H9 (cell line): ENCODE measurements at regions not wholly inside any gene's neighbourhood (a gene's known extent, or its start where the extent isn't known, plus 50 kb on each side); places are given as distances from the start of the nearest gene placed in this dataset.

Experiments used
- DNase-seq: peaks from one replicate; pipeline ENCODE4 v3.0.0-alpha.2; 2017
- H2AFZ ChIP-seq: one replicate; pipeline ENCODE4 v1.6.1; 2013; ENCODE audit warnings: mild to moderate bottlenecking, low read length, control low read depth, moderate library complexity
- H2AK5ac ChIP-seq: 2 replicates; pipeline ENCODE4 v1.6.1; 2013; ENCODE audit warnings: low read length, control low read depth, mixed read lengths; ENCODE audit not compliant: insufficient read length
- H2BK120ac ChIP-seq: one replicate; pipeline ENCODE4 v1.6.1; 2013; ENCODE audit warnings: low read depth, mild to moderate bottlenecking, low read length, control low read depth, inconsistent platforms; ENCODE audit not compliant: poor library complexity, severe bottlenecking
- H2BK12ac ChIP-seq: 2 replicates; pipeline ENCODE4 v1.6.1; 2013; ENCODE audit warnings: low read length, control low read depth, mixed read lengths, low read depth; ENCODE audit not compliant: insufficient read length
- H2BK15ac ChIP-seq: 2 replicates; pipeline ENCODE4 v1.6.1; 2013; ENCODE audit warnings: low read depth, low read length, control low read depth
- H2BK20ac ChIP-seq: one replicate; pipeline ENCODE4 v1.6.1; 2013; ENCODE audit warnings: low read depth, mild to moderate bottlenecking, low read length, control low read depth, inconsistent platforms; ENCODE audit not compliant: poor library complexity, severe bottlenecking
- H2BK5ac ChIP-seq: 2 replicates; pipeline ENCODE4 v1.6.1; 2013; ENCODE audit warnings: low read length, control low read depth, mixed read lengths; ENCODE audit not compliant: insufficient read length
- H3K14ac ChIP-seq: 2 replicates; pipeline ENCODE4 v1.6.1; 2013; ENCODE audit warnings: low read length, control low read depth; ENCODE audit not compliant: insufficient read depth
- H3K18ac ChIP-seq: 2 replicates; pipeline ENCODE4 v1.6.1; 2013; ENCODE audit warnings: low read depth, mild to moderate bottlenecking, mixed read lengths, low read length, control low read depth; ENCODE audit not compliant: insufficient read length
- H3K23ac ChIP-seq: 2 replicates; pipeline ENCODE4 v1.6.1; 2013; ENCODE audit warnings: low read length, control low read depth, mixed read lengths, low read depth; ENCODE audit not compliant: insufficient read length
- H3K23me2 ChIP-seq: 2 replicates; pipeline ENCODE4 v1.6.1; 2013; ENCODE audit warnings: low read depth, mild to moderate bottlenecking, mixed read lengths, low read length, control low read depth; ENCODE audit not compliant: insufficient read length, poor library complexity, severe bottlenecking
- H3K27ac ChIP-seq: 2 replicates; pipeline ENCODE4 v1.5.1; 2013; ENCODE audit warnings: low read length, control low read depth, mixed read lengths, low read depth; ENCODE audit not compliant: insufficient read length
- H3K27me3 ChIP-seq: 2 replicates; pipeline ENCODE4 v1.6.1; 2013; ENCODE audit warnings: low read length, control low read depth, inconsistent platforms; ENCODE audit not compliant: insufficient read depth
- H3K4ac ChIP-seq: 2 replicates; pipeline ENCODE4 v1.6.1; 2013; ENCODE audit warnings: low read depth, mild to moderate bottlenecking, control low read depth, inconsistent platforms, low read length, moderate library complexity
- H3K4me1 ChIP-seq: 2 replicates; pipeline ENCODE4 v1.6.1; 2013; ENCODE audit warnings: low read length, control low read depth, inconsistent platforms; ENCODE audit not compliant: insufficient read depth
- H3K4me2 ChIP-seq: 2 replicates; pipeline ENCODE4 v1.6.1; 2013; ENCODE audit warnings: low read length, control low read depth, mixed read lengths; ENCODE audit not compliant: insufficient read length, insufficient read depth
- H3K56ac ChIP-seq: 2 replicates; pipeline ENCODE4 v1.6.1; 2013; ENCODE audit warnings: low read depth, mild to moderate bottlenecking, mixed read lengths, low read length, control low read depth; ENCODE audit not compliant: insufficient read length
- H3K79me1 ChIP-seq: 2 replicates; pipeline ENCODE4 v1.6.1; 2013; ENCODE audit warnings: low read depth, mild to moderate bottlenecking, moderate library complexity, low read length, control low read depth, inconsistent platforms; ENCODE audit not compliant: insufficient read depth, poor library complexity, severe bottlenecking
- H3K79me2 ChIP-seq: 2 replicates; pipeline ENCODE4 v1.6.1; 2013; ENCODE audit warnings: low read length, control low read depth, inconsistent platforms; ENCODE audit not compliant: insufficient read depth
- H3K9ac ChIP-seq: 2 replicates; pipeline ENCODE4 v1.6.1; 2013; ENCODE audit warnings: low read length, control low read depth, mixed read lengths; ENCODE audit not compliant: insufficient read length; ENCODE audit errors: extremely low read depth
- H3K9me3 ChIP-seq: one replicate; pipeline ENCODE4 v1.6.1; 2013; ENCODE audit warnings: low read depth, low read length, inconsistent platforms; ENCODE audit not compliant: control insufficient read depth
- H3T11ph ChIP-seq: one replicate; pipeline ENCODE4 v1.6.1; 2013; ENCODE audit warnings: mild to moderate bottlenecking, low read length, control low read depth, inconsistent platforms
- H4K20me1 ChIP-seq: one replicate; pipeline ENCODE4 v1.6.1; 2013; ENCODE audit not compliant: control insufficient read depth, insufficient read length, insufficient read depth
- H4K5ac ChIP-seq: 2 replicates; pipeline ENCODE4 v1.6.1; 2013; ENCODE audit warnings: low read depth, mild to moderate bottlenecking, mixed read lengths, low read length, control low read depth; ENCODE audit not compliant: insufficient read length
- H4K8ac ChIP-seq: replicated peaks from 2 replicates; pipeline ENCODE4 v1.6.1; 2013; ENCODE audit warnings: low read length, control low read depth, mixed read lengths, low read depth; ENCODE audit not compliant: insufficient read length
- H4K91ac ChIP-seq: 2 replicates; pipeline ENCODE4 v1.6.1; 2013; ENCODE audit warnings: low read depth, mild to moderate bottlenecking, moderate library complexity, mixed read lengths, low read length, control low read depth; ENCODE audit not compliant: insufficient read length
- H3K27ac Mint-ChIP-seq, 3 experiments: 2 replicates in 2 of 3; 3 replicates in 1 of 3; pipeline ENCODE4 v1.8.0; 2020 to 2021; ENCODE audit warnings: mixed read lengths in 3 of 3, mild to moderate bottlenecking in 1 of 3, moderate library complexity in 1 of 3
- H3K27me3 Mint-ChIP-seq: 2 replicates; pipeline ENCODE4 v1.8.0; 2021; ENCODE audit warnings: low read depth, mild to moderate bottlenecking, moderate library complexity, mixed read lengths
- H3K36me3 Mint-ChIP-seq, 3 experiments: 2 replicates in 2 of 3; 3 replicates in 1 of 3; pipeline ENCODE4 v1.8.0; 2020 to 2021; ENCODE audit warnings: low read depth in 3 of 3, mixed read lengths in 3 of 3; ENCODE audit not compliant: insufficient read depth in 1 of 3
- H3K4me1 Mint-ChIP-seq, 2 experiments: 2 replicates each; pipeline ENCODE4 v1.8.0; 2020; ENCODE audit warnings: mixed read lengths in 2 of 2
- H3K4me3 Mint-ChIP-seq, 2 experiments: 2 replicates in 1 of 2; 3 replicates in 1 of 2; pipeline ENCODE4 v1.8.0; 2020 to 2021; ENCODE audit warnings: mild to moderate bottlenecking in 2 of 2, mixed read lengths in 2 of 2, moderate library complexity in 1 of 2
- H3K9me3 Mint-ChIP-seq, 2 experiments: 2 replicates in 1 of 2; 3 replicates in 1 of 2; pipeline ENCODE4 v1.8.0; 2020; ENCODE audit warnings: mild to moderate bottlenecking in 2 of 2, mixed read lengths in 2 of 2, moderate library complexity in 1 of 2
- WGBS: extraction: QIAGEN DNeasy Blood & Tissue Kit; methylation state at CpG from one replicate; pipeline ENCODE4 v1.1.7; 2013; ENCODE audit warnings: missing lambda C conversion rate, low lambda C conversion rate, mixed read lengths; ENCODE audit not compliant: insufficient read length; ENCODE audit errors: extremely low coverage; 5-methylcytosine and 5-hydroxymethylcytosine counted together
- TF ChIP-seq, protein P1 (sequence below): fragments of 200-600 bp; sonication (generic); conservative IDR thresholded peaks from 3 replicates; pipeline ENCODE4 v1.8.0; 2021; ENCODE audit warnings: antibody characterized with exemption, mild to moderate bottlenecking

DNA sequence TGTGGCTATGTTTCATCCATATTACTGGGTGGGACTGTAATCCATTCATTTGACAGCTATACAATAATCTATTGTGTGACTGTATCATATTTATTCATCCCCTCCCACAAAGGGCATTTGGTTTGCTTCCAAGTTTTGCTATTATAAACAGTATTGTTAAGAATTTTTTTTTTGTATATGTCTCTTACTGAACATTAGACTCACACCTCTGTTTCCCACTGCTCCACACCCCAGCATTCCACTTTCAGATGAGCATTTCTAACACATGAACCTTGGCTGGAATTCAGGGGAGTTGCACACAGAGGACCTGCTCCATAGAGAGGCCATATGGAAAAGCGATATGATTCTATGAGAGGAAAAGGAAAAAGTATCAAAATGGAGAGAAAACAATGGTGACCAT lies 81.6 kb upstream of the DKK2 start:
- Histone ChIP-seq H3K56ac (no peak overlapping the region), H2BK120ac (no peak overlapping the region), H3K4me2 (no peak overlapping the region), H2BK5ac (no peak overlapping the region), H3K27ac (no peak overlapping the region), H3K23ac (no peak overlapping the region), H3T11ph (no peak overlapping the region), H2AK5ac (no peak overlapping the region), H3K18ac (no peak overlapping the region), H4K8ac (no peak overlapping the region), H2BK12ac (no peak overlapping the region), H2BK15ac (no peak overlapping the region), H4K5ac (no peak overlapping the region), H4K91ac (no peak overlapping the region), H3K23me2 (no peaks in the 10 kb centered on the region), H3K79me1 (no peaks in the 10 kb centered on the region), H3K9me3 (no peaks in the 10 kb centered on the region), H3K79me2 (no peaks in the 10 kb centered on the region), H3K27me3 (no peaks in the 10 kb centered on the region), H2BK20ac (no peak overlapping the region), H4K20me1 (no peaks in the 10 kb centered on the region), H2AFZ (no peak overlapping the region), H3K4me1 (no peaks in the 10 kb centered on the region), H3K4ac (no peak overlapping the region), H3K9ac (no peak overlapping the region), H3K14ac (no peak overlapping the region)
- no peak for DNase-seq
- Mint-ChIP-seq H3K4me3 (no peak overlapping the region), H3K4me1 (peaks cover 6 to 12% of the 10 kb centered on the region in 2 experiments), H3K36me3 (peaks cover 0 to 3% (median 0%) of the 10 kb centered on the region in 3 experiments; a peak in 3 of 7 replicates), H3K9me3 (peaks cover 2% of the 10 kb centered on the region in 2 experiments), H3K27me3 (no peaks in the 10 kb centered on the region), H3K27ac (no peak overlapping the region)
- WGBS: no CpG with 5 or more reads among the region's 1 CpG
- TF ChIP-seq, protein P1, sequence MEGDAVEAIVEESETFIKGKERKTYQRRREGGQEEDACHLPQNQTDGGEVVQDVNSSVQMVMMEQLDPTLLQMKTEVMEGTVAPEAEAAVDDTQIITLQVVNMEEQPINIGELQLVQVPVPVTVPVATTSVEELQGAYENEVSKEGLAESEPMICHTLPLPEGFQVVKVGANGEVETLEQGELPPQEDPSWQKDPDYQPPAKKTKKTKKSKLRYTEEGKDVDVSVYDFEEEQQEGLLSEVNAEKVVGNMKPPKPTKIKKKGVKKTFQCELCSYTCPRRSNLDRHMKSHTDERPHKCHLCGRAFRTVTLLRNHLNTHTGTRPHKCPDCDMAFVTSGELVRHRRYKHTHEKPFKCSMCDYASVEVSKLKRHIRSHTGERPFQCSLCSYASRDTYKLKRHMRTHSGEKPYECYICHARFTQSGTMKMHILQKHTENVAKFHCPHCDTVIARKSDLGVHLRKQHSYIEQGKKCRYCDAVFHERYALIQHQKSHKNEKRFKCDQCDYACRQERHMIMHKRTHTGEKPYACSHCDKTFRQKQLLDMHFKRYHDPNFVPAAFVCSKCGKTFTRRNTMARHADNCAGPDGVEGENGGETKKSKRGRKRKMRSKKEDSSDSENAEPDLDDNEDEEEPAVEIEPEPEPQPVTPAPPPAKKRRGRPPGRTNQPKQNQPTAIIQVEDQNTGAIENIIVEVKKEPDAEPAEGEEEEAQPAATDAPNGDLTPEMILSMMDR: no peak
